ENCODE measurements at regions not wholly inside any gene's neighbourhood (a gene's known extent, or its start where the extent isn't known, plus 50 kb on each side); places are given as distances from the start of the nearest gene placed in this dataset.

DNA sequence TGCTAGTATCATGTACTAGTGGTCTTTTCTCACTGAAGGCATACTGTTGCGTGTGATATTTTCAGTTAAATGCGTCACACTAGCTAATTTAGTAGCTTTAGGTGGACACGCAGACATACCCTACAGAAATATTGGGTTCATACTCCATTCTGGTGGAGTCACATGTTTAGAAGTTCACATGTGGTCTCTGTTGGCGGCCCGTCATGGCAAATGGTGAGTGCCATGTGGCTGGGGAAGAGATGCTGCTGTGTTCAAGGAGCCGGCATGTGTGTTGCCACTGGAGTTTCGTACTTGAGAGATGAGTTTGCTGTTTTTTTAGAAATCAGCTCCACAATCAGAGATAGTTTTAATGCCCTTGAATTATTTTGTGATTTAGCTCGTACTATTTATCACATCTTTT is 454.6 kb downstream of the PCNX1 start:
- H3K4me1 ChIP-seq = peaks cover 0 to 8% of the 10 kb centered on the region in 2 donors
- no peaks in the 10 kb centered on the region for H3K36me3 ChIP-seq
- no peak for TF ChIP-seq POLR2A (IDR thresholded peaks at IDR 0.05)
- TF ChIP-seq, protein P1, sequence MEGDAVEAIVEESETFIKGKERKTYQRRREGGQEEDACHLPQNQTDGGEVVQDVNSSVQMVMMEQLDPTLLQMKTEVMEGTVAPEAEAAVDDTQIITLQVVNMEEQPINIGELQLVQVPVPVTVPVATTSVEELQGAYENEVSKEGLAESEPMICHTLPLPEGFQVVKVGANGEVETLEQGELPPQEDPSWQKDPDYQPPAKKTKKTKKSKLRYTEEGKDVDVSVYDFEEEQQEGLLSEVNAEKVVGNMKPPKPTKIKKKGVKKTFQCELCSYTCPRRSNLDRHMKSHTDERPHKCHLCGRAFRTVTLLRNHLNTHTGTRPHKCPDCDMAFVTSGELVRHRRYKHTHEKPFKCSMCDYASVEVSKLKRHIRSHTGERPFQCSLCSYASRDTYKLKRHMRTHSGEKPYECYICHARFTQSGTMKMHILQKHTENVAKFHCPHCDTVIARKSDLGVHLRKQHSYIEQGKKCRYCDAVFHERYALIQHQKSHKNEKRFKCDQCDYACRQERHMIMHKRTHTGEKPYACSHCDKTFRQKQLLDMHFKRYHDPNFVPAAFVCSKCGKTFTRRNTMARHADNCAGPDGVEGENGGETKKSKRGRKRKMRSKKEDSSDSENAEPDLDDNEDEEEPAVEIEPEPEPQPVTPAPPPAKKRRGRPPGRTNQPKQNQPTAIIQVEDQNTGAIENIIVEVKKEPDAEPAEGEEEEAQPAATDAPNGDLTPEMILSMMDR (IDR thresholded peaks at IDR 0.05) = no peak
- H3K9me3 ChIP-seq = no peaks in the 10 kb centered on the region
- no peak overlapping the region for H3K27ac ChIP-seq
- H3K4me3 ChIP-seq = no peak overlapping the region
- no peaks in the 10 kb centered on the region for H3K27me3 ChIP-seq
- intact Hi-C loops (cut with DNase I; ENCODE audit: low total_unique reads) = no loop called here
- DNase-seq = no peak

DNA sequence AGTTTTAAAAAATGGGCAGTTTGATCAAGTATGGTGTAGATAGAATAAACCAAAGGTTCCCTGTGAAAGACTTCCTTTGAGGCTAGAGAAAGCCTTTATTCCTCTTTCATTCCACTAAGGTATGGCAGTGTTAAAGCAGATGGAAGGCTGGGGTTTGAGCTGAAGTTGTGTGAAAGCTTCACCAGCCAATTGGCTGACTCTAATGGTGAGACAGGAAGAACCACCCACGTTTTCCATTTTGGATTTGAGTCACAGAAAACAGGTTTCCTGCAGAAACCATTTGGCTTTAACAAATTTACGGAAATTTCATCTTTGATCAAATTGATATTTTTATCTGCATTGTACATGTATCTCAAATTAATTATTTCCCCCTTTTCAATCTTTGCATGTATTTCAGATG is 455.0 kb downstream of the PCNX1 start:
- no peaks in the 10 kb centered on the region for H3K9me3 ChIP-seq
- H3K4me1 ChIP-seq = peaks cover 0 to 8% of the 10 kb centered on the region in 2 donors
- intact Hi-C loops (cut with DNase I; ENCODE audit: low total_unique reads) = no loop called here
- no peaks in the 10 kb centered on the region for H3K36me3 ChIP-seq
- H3K4me3 ChIP-seq = no peak overlapping the region
- TF ChIP-seq POLR2A (IDR thresholded peaks at IDR 0.05) = no peak
- TF ChIP-seq, protein P1 (IDR thresholded peaks at IDR 0.05) = no peak
- H3K27me3 ChIP-seq = no peaks in the 10 kb centered on the region
- H3K27ac ChIP-seq = no peak overlapping the region
- no peak for DNase-seq

DNA sequence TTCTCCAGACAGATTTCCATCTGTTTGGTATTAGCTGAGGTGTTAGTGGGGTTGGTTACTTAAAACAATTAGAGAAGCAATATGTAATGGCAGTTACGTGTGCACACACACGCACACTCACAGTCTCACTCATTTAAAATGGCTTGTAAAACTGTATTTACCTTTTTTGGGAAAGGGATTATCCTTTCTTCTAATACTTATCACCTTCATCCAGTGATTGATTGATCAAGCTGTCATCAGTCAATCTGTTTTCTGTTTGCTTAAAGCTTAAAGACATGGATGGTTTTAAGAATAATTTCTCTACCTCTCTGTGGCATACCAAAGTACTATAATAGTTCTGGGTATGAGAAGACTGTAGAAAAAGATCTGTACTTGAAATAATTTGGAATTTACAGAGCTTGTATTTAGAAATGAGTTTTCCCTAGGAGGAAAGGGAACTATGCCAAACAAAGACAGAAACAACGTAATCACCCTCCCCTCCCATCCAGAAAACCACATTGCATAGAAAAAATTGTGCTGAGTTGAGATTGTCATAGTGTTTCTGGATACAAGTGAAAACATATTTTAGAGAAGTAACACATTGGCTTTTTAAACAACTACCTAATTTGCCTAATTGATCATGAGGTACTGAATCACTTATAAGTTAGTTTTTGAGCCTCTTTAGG is 455.8 kb downstream of the PCNX1 start:
- TF ChIP-seq POLR2A (IDR thresholded peaks at IDR 0.05) = no peak
- TF ChIP-seq, protein P1 (IDR thresholded peaks at IDR 0.05) = no peak
- intact Hi-C loops (cut with DNase I; ENCODE audit: low total_unique reads) = no loop called here
- H3K4me1 ChIP-seq = peaks cover 0 to 8% of the 10 kb centered on the region in 2 donors
- no peak for DNase-seq
- no peak overlapping the region for H3K4me3 ChIP-seq
- peak overlapping the region; percentile 4 to 33 for H3K27ac ChIP-seq
- H3K9me3 ChIP-seq = no peaks in the 10 kb centered on the region
- no peaks in the 10 kb centered on the region for H3K27me3 ChIP-seq
- no peaks in the 10 kb centered on the region for H3K36me3 ChIP-seq

DNA sequence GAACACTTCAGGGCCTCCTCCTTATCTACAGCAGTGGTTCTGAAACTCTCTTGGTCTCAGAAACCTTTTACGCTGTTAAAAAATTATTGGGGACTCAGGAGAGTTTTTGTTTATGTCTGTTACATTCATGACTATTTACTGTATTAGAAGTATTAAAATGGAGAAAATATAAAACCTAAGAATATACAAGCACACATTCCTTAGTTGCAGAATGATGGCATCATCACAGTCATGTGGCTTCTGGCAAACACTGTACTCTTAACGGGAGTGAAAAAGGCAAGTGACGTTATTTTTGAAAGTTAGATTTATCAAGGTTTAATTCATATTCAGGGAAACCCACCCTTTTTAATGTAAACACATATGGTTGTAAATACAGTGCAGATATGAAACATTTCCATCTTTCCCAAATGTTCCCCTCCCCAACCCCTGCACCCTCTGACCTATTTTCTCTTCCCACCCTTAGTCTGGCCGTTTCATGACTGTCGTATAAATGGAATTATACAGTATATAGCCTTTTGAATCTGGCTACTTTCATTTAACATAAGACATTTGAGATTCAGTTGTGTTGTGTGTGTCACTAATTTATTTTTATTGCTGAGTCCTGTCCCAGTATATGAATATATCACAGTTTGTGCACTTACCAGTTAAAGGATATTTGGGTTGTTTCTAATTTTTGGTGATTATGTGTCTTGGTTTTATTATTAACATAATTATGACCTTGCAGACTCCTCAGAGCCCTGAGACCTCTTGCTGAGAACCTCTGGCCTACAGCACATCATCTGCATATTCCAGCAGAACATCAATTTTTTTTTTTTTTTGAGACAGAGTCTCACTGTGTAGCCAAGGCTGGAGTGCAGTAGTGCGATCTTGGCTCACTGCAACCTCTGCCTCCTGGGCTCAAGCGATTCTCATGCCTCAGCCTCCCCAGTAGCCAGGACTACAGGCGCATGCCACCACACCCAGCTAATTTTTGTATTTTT is 457.0 kb downstream of the PCNX1 start:
- no peak for TF ChIP-seq POLR2A (IDR thresholded peaks at IDR 0.05)
- TF ChIP-seq, protein P1 (IDR thresholded peaks at IDR 0.05) = no peak
- intact Hi-C loops (cut with DNase I; ENCODE audit: low total_unique reads) = no loop called here

DNA sequence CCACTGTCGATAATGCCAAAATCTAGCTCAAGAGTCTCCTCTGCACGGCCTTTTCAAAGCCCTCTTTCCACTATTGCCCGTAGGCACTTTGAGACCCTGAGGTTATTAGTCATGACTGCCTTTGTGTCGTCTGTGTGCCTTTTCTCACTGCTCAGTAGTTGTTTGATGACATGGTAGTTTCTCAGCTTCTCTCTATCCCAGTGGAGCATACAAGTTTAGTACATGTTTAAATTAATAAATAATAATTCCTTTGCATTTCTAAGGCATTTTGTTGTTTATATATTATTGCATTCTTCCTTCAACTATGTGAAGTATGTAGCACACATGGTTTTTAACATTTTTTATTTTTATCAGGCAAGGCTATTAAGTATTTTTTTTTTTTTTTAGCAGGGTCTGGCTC is 458.1 kb downstream of the PCNX1 start:
- H3K36me3 ChIP-seq = no peaks in the 10 kb centered on the region
- no peak overlapping the region for H3K4me3 ChIP-seq
- peaks cover 0 to 8% of the 10 kb centered on the region in 2 donors for H3K4me1 ChIP-seq
- TF ChIP-seq POLR2A (IDR thresholded peaks at IDR 0.05) = no peak
- intact Hi-C loops (cut with DNase I; ENCODE audit: low total_unique reads) = no loop called here
- DNase-seq = no peak
- no peaks in the 10 kb centered on the region for H3K27me3 ChIP-seq
- no peaks in the 10 kb centered on the region for H3K9me3 ChIP-seq
- H3K27ac ChIP-seq = no peak overlapping the region

More for the DNA sequence above, 457.0 kb downstream of the PCNX1 start:
- DNase-seq = no peak
- H3K9me3 ChIP-seq = no peaks in the 10 kb centered on the region
- H3K4me1 ChIP-seq = peaks cover 0 to 8% of the 10 kb centered on the region in 2 donors
- no peak overlapping the region for H3K4me3 ChIP-seq
- no peaks in the 10 kb centered on the region for H3K27me3 ChIP-seq
- H3K27ac ChIP-seq = peak overlapping the region; percentile 4 to 33
- H3K36me3 ChIP-seq = no peaks in the 10 kb centered on the region

Measured in uterus (tissue), 3 donors.